HFF-Myc (cell line): ENCODE measurements at regions not wholly inside any gene's neighbourhood (a gene's known extent, or its start where the extent isn't known, plus 50 kb on each side); places are given as distances from the start of the nearest gene placed in this dataset.

Experiments
- DNase-seq: peaks from one replicate; pipeline ENCODE4 v3.0.0-alpha.2; 2011; ENCODE audit warnings: low read depth; ENCODE audit errors: extremely low read depth
- H3K4me3 ChIP-seq: replicated peaks from 2 replicates; pipeline ENCODE4 v1.5.1; 2011; ENCODE audit warnings: low read depth, mild to moderate bottlenecking, control low read depth, low read length
- TF ChIP-seq, protein P1 (sequence below): IDR thresholded peaks from 2 replicates; pipeline ENCODE4 v1.5.1; 2012; ENCODE audit warnings: mild to moderate bottlenecking, low read depth, low read length, control low read depth; ENCODE audit errors: missing control alignments

DNA sequence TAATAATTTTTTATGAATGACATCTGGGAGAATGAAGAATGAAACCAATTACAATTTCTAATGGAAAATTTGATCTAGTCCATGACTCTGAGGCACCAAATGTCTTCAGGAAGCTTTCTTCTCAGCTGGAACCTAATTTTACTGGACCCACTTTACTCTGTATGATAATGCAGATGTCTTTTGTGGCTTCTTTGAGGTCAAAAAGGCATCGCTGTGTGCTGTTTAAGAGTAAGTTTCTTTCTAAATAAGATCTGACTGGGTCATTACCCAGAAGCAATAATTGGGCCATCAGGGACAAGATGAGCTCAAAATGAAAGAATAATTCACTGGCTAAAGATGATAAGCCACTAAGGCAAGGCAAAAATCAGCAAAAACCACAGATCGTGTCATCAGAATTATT is 633.4 kb downstream of the PSAT1 start:
- H3K4me3 ChIP-seq = no peak overlapping the region
- no peak for DNase-seq
- TF ChIP-seq, protein P1, sequence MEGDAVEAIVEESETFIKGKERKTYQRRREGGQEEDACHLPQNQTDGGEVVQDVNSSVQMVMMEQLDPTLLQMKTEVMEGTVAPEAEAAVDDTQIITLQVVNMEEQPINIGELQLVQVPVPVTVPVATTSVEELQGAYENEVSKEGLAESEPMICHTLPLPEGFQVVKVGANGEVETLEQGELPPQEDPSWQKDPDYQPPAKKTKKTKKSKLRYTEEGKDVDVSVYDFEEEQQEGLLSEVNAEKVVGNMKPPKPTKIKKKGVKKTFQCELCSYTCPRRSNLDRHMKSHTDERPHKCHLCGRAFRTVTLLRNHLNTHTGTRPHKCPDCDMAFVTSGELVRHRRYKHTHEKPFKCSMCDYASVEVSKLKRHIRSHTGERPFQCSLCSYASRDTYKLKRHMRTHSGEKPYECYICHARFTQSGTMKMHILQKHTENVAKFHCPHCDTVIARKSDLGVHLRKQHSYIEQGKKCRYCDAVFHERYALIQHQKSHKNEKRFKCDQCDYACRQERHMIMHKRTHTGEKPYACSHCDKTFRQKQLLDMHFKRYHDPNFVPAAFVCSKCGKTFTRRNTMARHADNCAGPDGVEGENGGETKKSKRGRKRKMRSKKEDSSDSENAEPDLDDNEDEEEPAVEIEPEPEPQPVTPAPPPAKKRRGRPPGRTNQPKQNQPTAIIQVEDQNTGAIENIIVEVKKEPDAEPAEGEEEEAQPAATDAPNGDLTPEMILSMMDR = no peak

DNA sequence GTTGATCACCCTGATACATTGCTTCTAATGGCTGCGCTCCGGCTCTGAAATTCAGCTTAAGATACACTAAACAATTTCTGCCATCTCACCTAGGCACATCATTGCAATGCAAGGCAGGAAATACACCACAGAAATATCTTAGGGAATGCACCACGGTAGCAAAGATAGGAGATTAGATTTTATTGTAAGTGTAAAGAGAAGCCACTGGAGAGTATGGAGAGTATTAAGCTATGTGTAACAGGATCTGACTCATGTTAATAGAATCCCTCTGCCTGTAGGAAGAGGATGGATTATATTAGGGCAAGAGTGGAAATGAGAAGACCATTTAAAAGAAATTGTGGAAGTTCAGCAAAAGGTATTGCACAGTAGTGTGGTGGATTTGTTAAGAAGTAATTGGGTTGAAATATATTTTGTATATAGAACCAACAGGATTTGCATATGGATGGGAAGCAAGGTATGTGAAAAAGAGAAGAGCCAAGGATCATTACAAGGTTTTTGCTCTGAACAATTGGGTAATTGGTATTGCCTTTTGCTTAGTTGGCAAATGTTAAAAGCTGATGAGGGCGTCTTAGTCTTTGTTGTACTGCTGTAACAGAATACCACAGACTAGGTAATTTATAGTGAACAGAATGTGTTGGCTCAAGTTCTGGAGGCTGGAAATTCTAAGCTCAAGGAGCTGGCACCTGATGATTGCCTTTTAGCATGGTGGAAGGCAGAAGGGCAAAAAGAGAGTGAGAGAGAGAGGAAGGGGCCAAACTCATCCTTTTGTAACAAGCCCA is 636.1 kb downstream of the PSAT1 start:
- H3K4me3 ChIP-seq = no peak overlapping the region
- TF ChIP-seq, protein P1 = no peak
- DNase-seq = peak; percentile 77

DNA sequence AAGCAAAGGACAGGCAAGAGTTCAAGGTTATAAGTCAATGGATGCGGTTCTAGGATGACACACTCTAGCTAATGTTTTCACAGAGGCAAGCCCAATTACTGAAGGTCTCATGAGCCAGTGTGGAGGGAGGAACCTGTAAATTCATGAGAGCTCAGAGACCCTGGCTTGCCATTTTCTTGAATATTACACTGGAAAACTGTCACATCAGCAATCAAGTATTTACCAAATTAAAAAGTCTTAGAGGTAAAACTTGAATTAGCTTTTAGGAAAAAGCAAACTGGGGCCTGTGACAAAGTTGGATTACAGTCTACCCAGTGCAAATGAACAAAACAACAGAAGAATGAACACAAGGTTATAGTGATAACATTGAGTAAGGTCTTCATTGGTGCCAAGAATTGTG is 636.9 kb upstream of the TLE4 start:
- TF ChIP-seq, protein P1 = no peak
- no peak for DNase-seq
- H3K4me3 ChIP-seq = no peak overlapping the region

DNA sequence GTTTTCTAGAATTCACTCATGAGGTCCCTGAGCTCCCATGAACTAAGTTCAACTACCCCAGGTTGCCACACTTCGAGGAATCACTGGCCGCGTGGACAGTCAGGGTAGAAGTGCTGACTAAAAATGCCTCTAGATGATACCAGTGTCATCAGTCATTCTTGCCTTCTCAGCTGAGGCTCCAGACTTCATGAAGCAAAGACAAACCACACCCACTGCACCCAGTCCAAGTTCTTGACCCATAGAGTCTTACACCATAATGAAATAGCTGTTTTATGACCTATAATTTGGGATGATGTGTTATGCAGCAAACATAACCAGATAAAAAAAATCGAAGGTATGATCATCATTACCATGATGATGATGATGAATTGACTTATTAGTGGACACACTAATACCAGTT is 632.9 kb upstream of the TLE4 start:
- DNase-seq = no peak

DNA sequence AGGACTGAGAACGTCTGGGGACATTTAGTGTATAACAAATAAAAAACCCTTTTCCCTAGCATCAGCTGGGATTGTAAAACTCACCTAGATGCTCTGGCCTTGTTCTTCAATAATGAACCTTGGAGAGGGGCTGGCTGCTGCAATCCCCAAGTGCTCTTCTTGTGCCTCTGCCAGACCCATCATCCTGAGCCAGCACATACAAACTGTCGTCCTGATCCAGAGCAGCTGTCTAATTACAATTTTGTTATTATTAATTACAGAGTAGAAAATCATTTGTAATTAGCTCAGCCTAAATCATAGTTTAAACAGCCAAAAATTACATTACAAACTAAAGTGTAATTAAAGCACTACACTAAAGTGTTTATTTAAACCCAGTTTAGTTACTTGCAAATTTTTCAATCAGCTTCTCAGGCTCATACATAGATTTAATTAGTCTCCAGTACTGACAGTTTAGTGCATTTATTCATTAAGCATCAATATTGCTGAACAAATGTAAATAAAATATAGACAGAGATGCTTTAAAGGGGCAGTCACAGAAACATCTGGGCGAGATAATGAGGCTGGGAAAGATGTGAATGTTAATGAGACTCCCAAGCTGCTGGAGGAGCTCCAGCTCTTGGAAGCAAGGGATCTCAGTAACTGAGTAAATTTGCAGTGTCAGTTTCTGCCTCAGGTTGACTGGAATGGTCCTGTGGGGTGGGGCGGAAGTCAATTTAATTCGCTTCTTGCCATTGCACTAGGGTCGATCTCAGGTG is 632.3 kb upstream of the TLE4 start:
- no peak overlapping the region for H3K4me3 ChIP-seq
- DNase-seq = no peak
- TF ChIP-seq, protein P1 = no peak

More for the DNA sequence above, 632.9 kb upstream of the TLE4 start:
- TF ChIP-seq, protein P1 = no peak
- no peak overlapping the region for H3K4me3 ChIP-seq

DNA sequence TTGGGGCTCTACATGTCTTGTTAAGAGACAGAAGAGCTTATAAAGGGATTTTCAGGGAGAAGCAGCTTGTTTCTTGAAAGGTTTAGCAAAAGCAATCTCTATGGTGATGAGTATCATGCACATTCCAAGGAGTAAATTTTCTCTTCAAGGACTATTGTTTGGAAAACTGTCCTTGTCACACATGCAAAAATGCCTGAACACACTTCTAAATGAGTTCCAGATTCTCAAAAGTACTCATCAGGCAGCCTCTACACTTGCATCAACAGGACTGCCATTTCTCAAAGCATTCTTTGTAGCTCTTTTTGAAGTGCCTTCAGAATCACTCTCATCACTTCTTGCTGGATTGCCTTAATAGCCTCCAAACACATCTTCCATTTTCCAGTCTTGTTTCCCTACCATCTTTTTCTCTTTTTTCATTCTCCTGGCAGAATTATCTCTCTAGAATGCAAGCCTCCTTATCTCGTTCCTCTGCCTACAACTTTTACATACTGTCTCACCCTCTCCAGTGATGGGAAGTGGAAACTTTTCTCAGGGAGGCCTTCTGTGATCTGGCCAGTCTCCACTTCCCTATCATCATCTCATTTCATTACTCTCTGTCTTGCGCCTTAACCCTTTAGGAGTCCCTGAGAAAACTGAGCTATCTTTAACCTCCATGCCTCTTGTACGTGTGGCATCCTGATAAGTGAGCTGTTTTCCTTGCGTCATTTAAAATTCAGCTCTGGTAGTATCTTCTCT is 631.5 kb upstream of the TLE4 start:
- DNase-seq = no peak
- H3K4me3 ChIP-seq = no peak overlapping the region
- TF ChIP-seq, protein P1 = no peak
